ENCODE measurements at regions not wholly inside any gene's neighbourhood (a gene's known extent, or its start where the extent isn't known, plus 50 kb on each side); places are given as distances from the start of the nearest gene placed in this dataset.

GRCh38 chr22:48704335-48704734, 1123.3 kb downstream of the BRD1 start:
- DNase-seq (ENCODE audit: low read depth in 4 of 4, low spot score in 3 of 4): no peak

GRCh38 chr22:48703265-48703941, 1124.3 kb downstream of the BRD1 start:
- DNase-seq (ENCODE audit: low read depth in 4 of 4, low spot score in 3 of 4): no peak

- no peak for DNase-seq (ENCODE audit: low read depth in 4 of 4, low spot score in 3 of 4)
These were observed 1125.0 kb downstream of the BRD1 start for GRCh38 chr22:48702573-48703264.

- DNase-seq (ENCODE audit: low read depth in 4 of 4, low spot score in 3 of 4): no peak
These were observed 1126.2 kb downstream of the BRD1 start for GRCh38 chr22:48701296-48702030.

- no peak for DNase-seq (ENCODE audit: low read depth in 4 of 4, low spot score in 3 of 4)
These were observed 1126.9 kb downstream of the BRD1 start for GRCh38 chr22:48700566-48701295.

GRCh38 chr22:48700180-48700565, 1127.5 kb downstream of the BRD1 start:
- no peak for DNase-seq (ENCODE audit: low read depth in 4 of 4, low spot score in 3 of 4)

- DNase-seq (ENCODE audit: low read depth in 4 of 4, low spot score in 3 of 4): no peak
These were observed 1128.2 kb downstream of the BRD1 start for GRCh38 chr22:48699511-48699910.

GRCh38 chr22:48698618-48699017, 1129.1 kb downstream of the BRD1 start:
- no peak for DNase-seq (ENCODE audit: low read depth in 4 of 4, low spot score in 3 of 4)

- DNase-seq (ENCODE audit: low read depth in 4 of 4, low spot score in 3 of 4): no peak
These were observed 1129.9 kb downstream of the BRD1 start for GRCh38 chr22:48697694-48698276.

- no peak for DNase-seq (ENCODE audit: low read depth in 4 of 4, low spot score in 3 of 4)
These were observed 1130.5 kb downstream of the BRD1 start for GRCh38 chr22:48697223-48697622.

GRCh38 chr22:48696371-48696770, 1131.3 kb downstream of the BRD1 start:
- no peak for DNase-seq (ENCODE audit: low read depth in 4 of 4, low spot score in 3 of 4)

GRCh38 chr22:48695731-48696305, 1131.9 kb downstream of the BRD1 start:
- no peak for DNase-seq (ENCODE audit: low read depth in 4 of 4, low spot score in 3 of 4)

- no peak for DNase-seq (ENCODE audit: low read depth in 4 of 4, low spot score in 3 of 4)
These were observed 1132.4 kb downstream of the BRD1 start for GRCh38 chr22:48695251-48695650.

- DNase-seq (ENCODE audit: low read depth in 4 of 4, low spot score in 3 of 4): no peak
These were observed 1133.3 kb downstream of the BRD1 start for GRCh38 chr22:48694296-48694883.

- no peak for DNase-seq (ENCODE audit: low read depth in 4 of 4, low spot score in 3 of 4)
These were observed 1134.1 kb downstream of the BRD1 start for GRCh38 chr22:48693377-48694135.

GRCh38 chr22:48692734-48693376, 1134.8 kb downstream of the BRD1 start:
- DNase-seq (ENCODE audit: low read depth in 4 of 4, low spot score in 3 of 4): no peak

- DNase-seq (ENCODE audit: low read depth in 4 of 4, low spot score in 3 of 4): no peak
These were observed 1136.2 kb downstream of the BRD1 start for GRCh38 chr22:48691431-48691851.

GRCh38 chr22:48690583-48691317, 1136.9 kb downstream of the BRD1 start:
- DNase-seq (ENCODE audit: low read depth in 4 of 4, low spot score in 3 of 4): no peak
